Activated T-cell treated with anti-CD3 and anti-CD28 coated beads for 24 hours (primary cell): ENCODE measurements at regions not wholly inside any gene's neighbourhood (a gene's known extent, or its start where the extent isn't known, plus 50 kb on each side); places are given as distances from the start of the nearest gene placed in this dataset.
"Not testable (repeated sequence)": the region's sequence is repeated elsewhere in the genome, so short reads cannot be mapped to it uniquely, and the experiment has no call there.

Experiments used
- DNase-seq: peaks from one replicate; pipeline ENCODE4 v3.0.0-alpha.2; 2020; ENCODE audit warnings: low read depth

- no peak for DNase-seq
These were observed 643.8 kb downstream of the RFPL4B start for GRCh38 chr6:112990971-112991370.

GRCh38 chr6:112991912-112992311 lies 644.8 kb downstream of the RFPL4B start:
- DNase-seq: no peak

- no peak for DNase-seq
These were observed 650.4 kb downstream of the RFPL4B start for GRCh38 chr6:112997421-112998085.

GRCh38 chr6:113004054-113004453 lies 656.9 kb downstream of the RFPL4B start:
- no peak for DNase-seq

- no peak for DNase-seq
These were observed 657.5 kb downstream of the RFPL4B start for GRCh38 chr6:113004470-113005270.

- no peak for DNase-seq
These were observed 659.4 kb downstream of the RFPL4B start for GRCh38 chr6:113006494-113006893.

- no peak for DNase-seq
These were observed 662.6 kb downstream of the RFPL4B start for GRCh38 chr6:113009682-113010081.

- DNase-seq: no peak
These were observed 663.3 kb downstream of the RFPL4B start for GRCh38 chr6:113010196-113010989.

GRCh38 chr6:113011389-113011788 lies 664.3 kb downstream of the RFPL4B start:
- no peak for DNase-seq

GRCh38 chr6:113011801-113012200 lies 664.7 kb downstream of the RFPL4B start:
- no peak for DNase-seq

GRCh38 chr6:113015249-113015648 lies 668.1 kb downstream of the RFPL4B start:
- DNase-seq: no peak

- no peak for DNase-seq
These were observed 670.2 kb downstream of the RFPL4B start for GRCh38 chr6:113017353-113017752.

GRCh38 chr6:113018351-113019151 lies 671.4 kb downstream of the RFPL4B start:
- DNase-seq: no peak

GRCh38 chr6:113019176-113019575 lies 672.0 kb downstream of the RFPL4B start:
- DNase-seq: no peak

- no peak for DNase-seq
These were observed 680.6 kb downstream of the RFPL4B start for GRCh38 chr6:113027780-113028179.

- DNase-seq: not testable (repeated sequence)
These were observed 682.0 kb downstream of the RFPL4B start for GRCh38 chr6:113029161-113029560.

GRCh38 chr6:113031591-113032238 lies 684.6 kb downstream of the RFPL4B start:
- no peak for DNase-seq

- no peak for DNase-seq
These were observed 691.9 kb downstream of the RFPL4B start for GRCh38 chr6:113039005-113039404.

- DNase-seq: no peak
These were observed 700.0 kb downstream of the RFPL4B start for GRCh38 chr6:113047148-113047547.

GRCh38 chr6:113047932-113048331 lies 700.8 kb downstream of the RFPL4B start:
- DNase-seq: no peak

GRCh38 chr6:113048741-113049140 lies 701.6 kb downstream of the RFPL4B start:
- no peak for DNase-seq
